Gastroesophageal sphincter (tissue), 3 donors: ENCODE measurements at regions not wholly inside any gene's neighbourhood (a gene's known extent, or its start where the extent isn't known, plus 50 kb on each side); places are given as distances from the start of the nearest gene placed in this dataset.

Experiments
- POLR2AphosphoS5 ChIP-seq: sonication (generic); formaldehyde crosslinking; IDR thresholded peaks from one replicate; pipeline ENCODE4 v1.6.1; 2017; ENCODE audit warnings: antibody characterized with exemption
- TF ChIP-seq, protein P1 (sequence below), 4 experiments: fragments of 200-600 bp in 2 of 4; fragments of 450-650 bp in 2 of 4; sonication (generic) in 1 of 4; IDR thresholded peaks; one replicate each; pipeline ENCODE4 v1.5.1; 2017 to 2019; ENCODE audit warnings: antibody characterized with exemption in 4 of 4, mild to moderate bottlenecking in 2 of 4, moderate library complexity in 2 of 4

DNA sequence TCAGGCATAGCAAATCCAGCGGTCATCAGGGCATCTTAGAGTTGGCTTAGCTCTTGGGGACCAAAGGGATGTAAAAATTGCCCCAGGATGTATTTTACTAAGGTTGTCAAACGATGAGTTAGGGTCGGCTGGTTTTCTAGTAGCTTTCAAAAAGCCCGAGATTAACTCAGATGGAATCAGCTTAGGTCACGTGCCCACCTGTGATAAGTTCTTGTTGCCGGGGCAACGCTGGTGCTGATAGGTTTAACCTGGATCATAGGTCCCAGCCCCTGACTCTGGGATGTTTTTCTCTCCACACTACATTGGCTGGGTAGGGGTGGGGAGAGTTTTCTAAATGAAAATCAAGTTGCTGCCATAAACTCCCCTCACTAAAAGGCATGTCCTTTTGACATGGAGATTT, 257.3 kb upstream of the SULF2 start:
- TF ChIP-seq, protein P1, sequence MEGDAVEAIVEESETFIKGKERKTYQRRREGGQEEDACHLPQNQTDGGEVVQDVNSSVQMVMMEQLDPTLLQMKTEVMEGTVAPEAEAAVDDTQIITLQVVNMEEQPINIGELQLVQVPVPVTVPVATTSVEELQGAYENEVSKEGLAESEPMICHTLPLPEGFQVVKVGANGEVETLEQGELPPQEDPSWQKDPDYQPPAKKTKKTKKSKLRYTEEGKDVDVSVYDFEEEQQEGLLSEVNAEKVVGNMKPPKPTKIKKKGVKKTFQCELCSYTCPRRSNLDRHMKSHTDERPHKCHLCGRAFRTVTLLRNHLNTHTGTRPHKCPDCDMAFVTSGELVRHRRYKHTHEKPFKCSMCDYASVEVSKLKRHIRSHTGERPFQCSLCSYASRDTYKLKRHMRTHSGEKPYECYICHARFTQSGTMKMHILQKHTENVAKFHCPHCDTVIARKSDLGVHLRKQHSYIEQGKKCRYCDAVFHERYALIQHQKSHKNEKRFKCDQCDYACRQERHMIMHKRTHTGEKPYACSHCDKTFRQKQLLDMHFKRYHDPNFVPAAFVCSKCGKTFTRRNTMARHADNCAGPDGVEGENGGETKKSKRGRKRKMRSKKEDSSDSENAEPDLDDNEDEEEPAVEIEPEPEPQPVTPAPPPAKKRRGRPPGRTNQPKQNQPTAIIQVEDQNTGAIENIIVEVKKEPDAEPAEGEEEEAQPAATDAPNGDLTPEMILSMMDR (IDR thresholded peaks at IDR 0.05) = no peak
- no peak for TF ChIP-seq POLR2AphosphoS5
